Heart left ventricle (tissue), 13 donors: ENCODE measurements at regions not wholly inside any gene's neighbourhood (a gene's known extent, or its start where the extent isn't known, plus 50 kb on each side); places are given as distances from the start of the nearest gene placed in this dataset.

ENCODE experiments used
- CTCF ChIP-seq, 12 donors: fragments of 200-600 bp; sonication (generic) in 4 of 12; IDR thresholded peaks; one replicate each; pipeline versions ENCODE4 v1.5.0 to v1.8.0; 2018 to 2022; ENCODE audit warnings: antibody characterized with exemption in 12 of 12, mild to moderate bottlenecking in 5 of 12
- POLR2A ChIP-seq, 2 donors: fragments of 450-650 bp; IDR thresholded peaks; one replicate each; pipeline ENCODE4 v1.6.1; 2017; ENCODE audit warnings: antibody characterized with exemption in 2 of 2, mild to moderate bottlenecking in 2 of 2, moderate library complexity in 2 of 2
- donor health status: ischemic (EF 13 %, LVEDD 7.1; RV severe dilation, severe dysfunction).
- donor health status: DM: no; HTN: yes; CAD: no.
- donor health status: DM: no; HTN: no; CAD: no.
- donor health status: ischemic (EF 25% LVEDD 6.9; RV normal size, moderate dysfunction).
- donor health status: ischemic (EF 25% LVEDD 5.7; RV mildly dilated, moderate dysfunction).
- donor health status: ischemic (EF 35%, LVEDD 5.7; RV mildly dilated, moderate dysfunction).
- donor health status: nonischemic (EF 11% LVEDD 7.7; RV severe dilation, severe dysfunction).
- donor health status: DM: yes; HTN: yes; CAD: no.
- donor health status: PGD.
- donor health status: ischemic (EF 29% LVEDD 5.4; RV normal size, mild dysfunction).
- donor health status: nonischemic (EF 23%, LVEDD 6.1; RV moderate dilation, normal function).

- TF ChIP-seq POLR2A (IDR thresholded peaks at IDR 0.05), result no peak
- TF ChIP-seq CTCF (IDR thresholded peaks at IDR 0.05), result no peak
Measured at GRCh38 chr13:70756088-70756487, 647.8 kb upstream of the KLHL1 start.
